NB4 (cell line): ENCODE measurements at regions not wholly inside any gene's neighbourhood (a gene's known extent, or its start where the extent isn't known, plus 50 kb on each side); places are given as distances from the start of the nearest gene placed in this dataset.
A peak's percentile ranks its signal among the peaks of the same experiment; 100 is the strongest.

ENCODE experiments used
- DNase-seq: peaks from one replicate; pipeline ENCODE4 v3.0.0; 2010; ENCODE audit warnings: low read depth
- H3K4me3 ChIP-seq: one replicate; pipeline ENCODE4 v1.5.1; 2011; ENCODE audit warnings: mild to moderate bottlenecking, low read depth, low read length, moderate library complexity
- CTCF ChIP-seq: IDR thresholded peaks from one replicate; pipeline ENCODE4 v1.5.1; 2012; ENCODE audit warnings: low read depth, low read length
- MAX ChIP-seq: IDR thresholded peaks from 2 replicates; pipeline ENCODE4 v1.6.1; 2011; ENCODE audit warnings: low read depth, low read length
- MYC ChIP-seq: IDR thresholded peaks from 2 replicates; pipeline ENCODE4 v1.6.1; 2011; ENCODE audit warnings: low read depth, low read length
- POLR2A ChIP-seq: IDR thresholded peaks from 2 replicates; pipeline ENCODE4 v1.6.1; 2011; ENCODE audit warnings: mild to moderate bottlenecking; ENCODE audit not compliant: insufficient read length; ENCODE audit errors: extremely low read depth

- TF ChIP-seq MAX (no peak), CTCF (no peak), MYC (no peak), POLR2A (no peak)
- no peak for DNase-seq
- H3K4me3 ChIP-seq: no peak overlapping the region
Measured at GRCh38 chr2:188865681-188866080, 108.5 kb upstream of the COL3A1 start.

- TF ChIP-seq MAX: no peak
- TF ChIP-seq MYC: no peak
- no peak for TF ChIP-seq POLR2A
- TF ChIP-seq CTCF: no peak
- no peak for DNase-seq
- H3K4me3 ChIP-seq: no peak overlapping the region
Measured at GRCh38 chr2:188869550-188869949, 104.6 kb upstream of the COL3A1 start.

- no peak overlapping the region for H3K4me3 ChIP-seq
- TF ChIP-seq CTCF: no peak
- no peak for TF ChIP-seq MYC
- no peak for TF ChIP-seq POLR2A
- no peak for TF ChIP-seq MAX
- peak; percentile 4 for DNase-seq
Measured at GRCh38 chr2:188870289-188870688, 103.9 kb upstream of the COL3A1 start.

- DNase-seq: no peak
- H3K4me3 ChIP-seq: no peak overlapping the region
- no peak for TF ChIP-seq CTCF
- TF ChIP-seq POLR2A: no peak
- TF ChIP-seq MYC: no peak
- no peak for TF ChIP-seq MAX
Measured at GRCh38 chr2:188875104-188875503, 99.1 kb upstream of the COL3A1 start.

GRCh38 chr2:188878716-188879115 is 95.5 kb upstream of the COL3A1 start:
- no peak for TF ChIP-seq MYC
- no peak overlapping the region for H3K4me3 ChIP-seq
- DNase-seq: no peak

GRCh38 chr2:188880740-188881139 is 93.4 kb upstream of the COL3A1 start:
- no peak overlapping the region for H3K4me3 ChIP-seq
- no peak for DNase-seq
- TF ChIP-seq CTCF: no peak
- no peak for TF ChIP-seq MAX
